Keratinocyte (primary cell): ENCODE measurements at regions not wholly inside any gene's neighbourhood (a gene's known extent, or its start where the extent isn't known, plus 50 kb on each side); places are given as distances from the start of the nearest gene placed in this dataset.

ENCODE experiments used
- CTCF ChIP-seq, 3 experiments: IDR thresholded peaks in 1 of 3; conservative IDR thresholded peaks in 1 of 3; optimal IDR thresholded peaks in 1 of 3; 2 replicates in 2 of 3; 3 replicates in 1 of 3; pipeline versions ENCODE3 to v1.5.1; 2011; ENCODE audit warnings: low read length in 3 of 3, mild to moderate bottlenecking in 3 of 3, moderate library complexity in 2 of 3, control low read depth in 1 of 3, inconsistent platforms in 1 of 3; ENCODE audit not compliant: insufficient read depth in 2 of 3; ENCODE audit errors: extremely low read depth in 1 of 3
- EZH2 ChIP-seq: IDR thresholded peaks from one replicate; pipeline ENCODE4 v1.6.1; 2012; ENCODE audit warnings: inconsistent platforms, mild to moderate bottlenecking, low read length, moderate library complexity

- TF ChIP-seq CTCF (optimal IDR thresholded peaks at IDR 0.05 in 1 of 3, IDR thresholded peaks at IDR 0.05 in 1 of 3, conservative IDR thresholded peaks at IDR 0.05 in 1 of 3; ENCODE audit: extremely low read depth in 1 of 3, insufficient read depth in 2 of 3, low read length in 3 of 3) (no peak), EZH2 (no peak)
These were observed 872.2 kb upstream of the ID2 start for GRCh38 chr2:7809640-7810039.
